ENCODE measurements at regions not wholly inside any gene's neighbourhood (a gene's known extent, or its start where the extent isn't known, plus 50 kb on each side); places are given as distances from the start of the nearest gene placed in this dataset.

DNA sequence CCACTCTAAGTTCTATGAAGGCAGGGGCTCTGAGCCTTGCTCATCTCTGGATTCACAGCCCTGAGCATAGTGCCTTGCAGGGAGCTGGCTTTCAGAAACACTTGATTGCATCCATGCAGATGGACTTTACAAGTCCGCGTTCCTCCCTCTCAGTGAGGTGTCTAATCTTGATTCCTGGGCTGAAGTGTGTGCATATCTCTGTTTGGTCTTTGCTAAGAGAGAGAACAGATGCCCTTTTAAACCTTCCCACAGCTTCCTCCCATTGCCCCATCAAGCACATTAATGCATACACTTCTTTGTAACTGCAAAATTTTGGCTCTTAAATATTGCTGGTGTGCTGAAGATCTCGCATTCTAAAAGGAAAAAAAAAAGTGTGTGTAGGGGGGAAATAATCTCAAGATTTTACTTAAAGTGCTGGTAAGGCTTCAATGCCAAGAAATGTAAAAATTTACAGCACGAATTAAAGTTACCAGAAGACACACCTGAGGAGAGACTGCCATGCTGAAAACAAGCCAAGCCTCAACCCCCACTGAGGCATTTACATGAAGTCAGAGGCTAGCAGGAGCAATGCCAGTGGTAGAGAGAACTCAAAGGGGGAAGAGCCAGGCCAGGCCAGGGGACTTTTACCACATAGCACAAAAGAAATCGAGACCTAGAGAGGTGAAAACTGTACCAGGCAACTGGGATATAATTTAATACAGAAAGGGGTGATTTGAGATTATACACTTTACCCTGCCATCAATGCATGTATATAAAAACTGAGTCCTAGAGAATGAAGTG, 492.1 kb downstream of the SOX6 start:
- Histone ChIP-seq H3K9me3 (ENCODE audit: low read depth) (no peaks in the 10 kb centered on the region), H3K79me2 (no peaks in the 10 kb centered on the region), H3K36me3 (replicated peaks; ENCODE audit: insufficient read depth, low read depth) (no peaks in the 10 kb centered on the region), H3K4me2 (no peak overlapping the region), H3K9me2 (replicated peaks; ENCODE audit: insufficient read depth) (no peaks in the 10 kb centered on the region), H3K27me3 (no peaks in the 10 kb centered on the region), H3K4me3 (no peak overlapping the region), H2AFZ (no peak overlapping the region), H3K4me1 (ENCODE audit: insufficient read depth) (no peaks in the 10 kb centered on the region), H3K27ac (no peak overlapping the region), H4K20me1 (ENCODE audit: insufficient read depth, poor library complexity, severe bottlenecking) (no peaks in the 10 kb centered on the region)
- no peak for DNase-seq (ENCODE audit: low spot score)
- TF ChIP-seq EZH2phosphoT487 (IDR thresholded peaks at IDR 0.05; ENCODE audit: low read depth, severe bottlenecking, unreplicated experiment) (no peak), EZH2 (IDR thresholded peaks at IDR 0.05; ENCODE audit: borderline replicate concordance) (no peak)
- TF ChIP-seq, protein P1, sequence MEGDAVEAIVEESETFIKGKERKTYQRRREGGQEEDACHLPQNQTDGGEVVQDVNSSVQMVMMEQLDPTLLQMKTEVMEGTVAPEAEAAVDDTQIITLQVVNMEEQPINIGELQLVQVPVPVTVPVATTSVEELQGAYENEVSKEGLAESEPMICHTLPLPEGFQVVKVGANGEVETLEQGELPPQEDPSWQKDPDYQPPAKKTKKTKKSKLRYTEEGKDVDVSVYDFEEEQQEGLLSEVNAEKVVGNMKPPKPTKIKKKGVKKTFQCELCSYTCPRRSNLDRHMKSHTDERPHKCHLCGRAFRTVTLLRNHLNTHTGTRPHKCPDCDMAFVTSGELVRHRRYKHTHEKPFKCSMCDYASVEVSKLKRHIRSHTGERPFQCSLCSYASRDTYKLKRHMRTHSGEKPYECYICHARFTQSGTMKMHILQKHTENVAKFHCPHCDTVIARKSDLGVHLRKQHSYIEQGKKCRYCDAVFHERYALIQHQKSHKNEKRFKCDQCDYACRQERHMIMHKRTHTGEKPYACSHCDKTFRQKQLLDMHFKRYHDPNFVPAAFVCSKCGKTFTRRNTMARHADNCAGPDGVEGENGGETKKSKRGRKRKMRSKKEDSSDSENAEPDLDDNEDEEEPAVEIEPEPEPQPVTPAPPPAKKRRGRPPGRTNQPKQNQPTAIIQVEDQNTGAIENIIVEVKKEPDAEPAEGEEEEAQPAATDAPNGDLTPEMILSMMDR (IDR thresholded peaks at IDR 0.05; ENCODE audit: poor library complexity) = no peak
- WGBS (ENCODE audit: low lambda C conversion rate, missing lambda C conversion rate) = 65% methylated on average over 5 of the region's 5 CpGs

DNA sequence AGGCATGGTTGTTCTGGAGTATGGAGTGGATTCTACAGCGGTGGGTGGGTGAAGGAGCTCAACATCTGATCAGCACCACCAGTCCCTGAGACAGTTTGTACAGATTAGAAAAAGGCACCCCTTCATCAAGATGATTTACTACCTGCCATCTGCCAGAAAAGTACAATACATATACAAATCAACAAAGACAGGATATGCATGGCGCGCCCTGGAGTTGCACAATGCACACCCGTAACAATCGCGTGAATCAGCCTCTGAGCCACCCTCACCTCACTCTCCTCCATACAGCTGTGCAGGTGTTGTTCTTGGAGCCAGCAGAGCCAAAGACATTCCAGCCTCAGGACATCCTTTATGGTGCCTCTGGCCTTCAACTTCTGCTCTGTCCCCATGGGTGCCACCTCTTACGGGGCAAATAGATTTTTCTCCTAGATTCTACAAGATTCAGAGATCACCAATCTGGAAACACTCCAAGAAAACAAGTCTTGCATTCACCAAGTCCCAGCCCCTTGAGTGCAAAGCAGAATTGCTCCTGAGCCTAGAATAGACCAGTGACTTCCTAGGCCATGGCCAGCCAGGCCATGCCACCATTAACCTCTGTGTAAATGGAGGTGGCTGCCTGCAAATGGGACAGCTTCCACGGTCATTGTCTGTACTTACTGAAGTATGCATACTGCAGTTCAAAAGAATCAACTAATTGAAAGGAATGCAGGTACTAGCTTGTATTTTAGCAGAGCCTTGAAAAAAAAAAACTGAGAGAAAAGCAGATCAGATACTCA, 490.9 kb downstream of the SOX6 start:
- H3K4me3 ChIP-seq = no peak overlapping the region

DNA sequence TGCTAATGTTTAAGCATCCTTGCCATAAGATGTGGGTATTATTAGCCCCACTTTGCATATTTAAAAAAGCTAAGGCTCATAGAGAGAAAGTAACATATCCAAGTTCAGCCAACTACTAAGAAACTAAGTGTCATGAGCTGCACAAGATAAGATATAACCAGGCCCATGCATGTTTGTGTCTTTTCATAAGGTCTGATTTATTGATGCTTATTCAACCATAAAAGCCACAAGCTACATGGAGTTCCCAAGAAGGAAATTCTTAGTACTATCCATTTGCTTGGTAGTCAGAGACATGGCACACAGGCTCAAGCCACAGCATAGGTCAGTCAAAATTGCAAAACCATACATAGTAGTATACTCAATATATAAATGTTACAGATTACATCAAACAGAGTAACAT, 488.5 kb downstream of the SOX6 start:
- Histone ChIP-seq H3K9me2 (replicated peaks; ENCODE audit: insufficient read depth) (no peaks in the 10 kb centered on the region), H3K4me1 (ENCODE audit: insufficient read depth) (no peaks in the 10 kb centered on the region)

More for the DNA sequence above, 490.9 kb downstream of the SOX6 start:
- H3K4me1 ChIP-seq (ENCODE audit: insufficient read depth) = no peaks in the 10 kb centered on the region
- 90% methylated on average over 8 of the region's 8 CpGs for WGBS (ENCODE audit: low lambda C conversion rate, missing lambda C conversion rate)
- H4K20me1 ChIP-seq (ENCODE audit: insufficient read depth, poor library complexity, severe bottlenecking) = no peaks in the 10 kb centered on the region
- H3K9me2 ChIP-seq (replicated peaks; ENCODE audit: insufficient read depth) = no peaks in the 10 kb centered on the region
- no peak overlapping the region for H3K4me2 ChIP-seq
- no peak overlapping the region for H2AFZ ChIP-seq
- TF ChIP-seq EZH2phosphoT487 (IDR thresholded peaks at IDR 0.05; ENCODE audit: low read depth, severe bottlenecking, unreplicated experiment) = no peak
- TF ChIP-seq, protein P1 (IDR thresholded peaks at IDR 0.05; ENCODE audit: poor library complexity) = no peak
- no peak for DNase-seq (ENCODE audit: low spot score)
- no peaks in the 10 kb centered on the region for H3K36me3 ChIP-seq (replicated peaks; ENCODE audit: insufficient read depth, low read depth)
- H3K27ac ChIP-seq = no peak overlapping the region
- H3K9me3 ChIP-seq (ENCODE audit: low read depth) = no peaks in the 10 kb centered on the region
- H3K79me2 ChIP-seq = no peaks in the 10 kb centered on the region
- H3K27me3 ChIP-seq = no peaks in the 10 kb centered on the region

More for the DNA sequence above, 488.5 kb downstream of the SOX6 start:
- Histone ChIP-seq H4K20me1 (ENCODE audit: insufficient read depth, poor library complexity, severe bottlenecking) (no peaks in the 10 kb centered on the region), H2AFZ (no peak overlapping the region), H3K27ac (no peak overlapping the region), H3K4me3 (no peak overlapping the region), H3K36me3 (replicated peaks; ENCODE audit: insufficient read depth, low read depth) (no peaks in the 10 kb centered on the region), H3K9me3 (ENCODE audit: low read depth) (no peaks in the 10 kb centered on the region), H3K4me2 (no peak overlapping the region), H3K27me3 (no peaks in the 10 kb centered on the region), H3K79me2 (no peaks in the 10 kb centered on the region)
- TF ChIP-seq, protein P1 (IDR thresholded peaks at IDR 0.05; ENCODE audit: poor library complexity) = no peak
- DNase-seq (ENCODE audit: low spot score) = no peak
